ENCODE measurements at regions not wholly inside any gene's neighbourhood (a gene's known extent, or its start where the extent isn't known, plus 50 kb on each side); places are given as distances from the start of the nearest gene placed in this dataset.

DNA sequence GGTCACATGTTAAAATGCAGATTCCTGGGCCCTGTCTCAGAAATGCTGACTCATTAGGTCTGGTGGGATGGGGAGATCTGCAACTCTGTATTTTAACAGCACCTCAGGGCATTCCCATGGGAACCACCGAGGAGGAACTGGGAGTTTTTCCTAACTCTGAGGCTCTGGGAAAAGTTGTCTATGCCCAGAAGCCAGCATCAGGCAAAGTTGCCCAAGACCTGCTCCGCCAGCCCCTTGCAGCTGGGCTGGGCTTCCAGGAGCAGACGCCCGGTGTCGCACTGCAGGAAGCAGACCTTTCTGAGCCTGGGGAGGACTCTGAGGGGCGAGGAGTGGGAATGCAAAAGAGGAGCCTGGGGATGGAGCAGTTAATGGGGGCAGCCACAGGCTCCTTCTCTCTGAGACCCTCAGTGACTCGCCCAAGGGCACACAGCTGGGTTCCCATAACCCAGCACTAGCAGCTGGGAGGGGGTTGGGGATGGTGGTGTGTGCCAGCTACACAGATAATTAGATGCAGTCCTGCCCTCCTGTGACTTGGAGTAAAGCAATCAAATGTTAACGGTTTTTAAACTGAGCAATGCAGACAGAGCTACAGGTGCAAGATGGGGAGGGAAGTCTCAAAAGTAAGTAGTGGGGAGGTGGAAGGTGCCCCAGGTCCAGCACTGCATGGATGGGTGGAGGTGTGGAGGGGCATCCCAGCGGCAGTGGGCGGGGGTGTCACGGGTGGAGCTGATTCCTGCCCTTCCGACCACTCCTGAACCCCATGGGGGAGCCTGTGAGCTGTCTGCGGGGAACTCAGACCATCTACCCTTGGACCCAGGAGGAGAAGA, 100.4 kb downstream of the LSM3 start:
- TF ChIP-seq POLR2A (IDR thresholded peaks at IDR 0.05; ENCODE audit: low read depth, low read length) (no peak), TAF1 (IDR thresholded peaks at IDR 0.05; ENCODE audit: borderline replicate concordance, low read depth, low read length) (no peak)
